PC-9 (cell line): ENCODE measurements at regions not wholly inside any gene's neighbourhood (a gene's known extent, or its start where the extent isn't known, plus 50 kb on each side); places are given as distances from the start of the nearest gene placed in this dataset.

Experiments used
- CTCF ChIP-seq: fragments of 200-600 bp; sonication (generic); conservative IDR thresholded peaks from 2 replicates; pipeline ENCODE4 v1.6.1; 2017; ENCODE audit warnings: mixed run types, antibody characterized with exemption, mild to moderate bottlenecking, moderate library complexity
- EZH2 ChIP-seq: fragments of 200-600 bp; sonication (generic); IDR thresholded peaks from 2 replicates; pipeline ENCODE4 v1.8.0; 2017; ENCODE audit warnings: antibody characterized with exemption, low read depth

DNA sequence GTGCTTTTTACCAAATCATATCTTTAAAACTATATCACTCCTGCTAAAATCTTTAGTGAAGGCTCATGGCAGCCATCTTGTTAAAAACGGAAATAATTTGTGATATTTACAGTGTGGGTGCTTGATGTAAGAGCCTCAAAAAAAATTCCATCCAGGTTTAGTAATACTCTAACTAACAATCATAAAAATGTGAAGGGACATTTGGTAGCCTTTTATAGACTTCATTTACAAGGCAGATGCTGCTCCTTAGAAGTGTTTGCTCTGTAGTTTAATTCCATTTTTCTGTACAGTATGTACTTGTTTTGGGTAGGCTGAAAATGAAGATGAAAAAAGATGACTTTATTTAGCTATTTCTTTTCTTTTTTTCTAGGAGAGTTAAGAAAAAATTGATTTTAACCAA lies 525.0 kb downstream of the ZEB2 start:
- TF ChIP-seq CTCF, result no peak
- TF ChIP-seq EZH2, result no peak
